H9 (cell line): ENCODE measurements at regions not wholly inside any gene's neighbourhood (a gene's known extent, or its start where the extent isn't known, plus 50 kb on each side); places are given as distances from the start of the nearest gene placed in this dataset.

ENCODE experiments used
- DNase-seq: peaks from one replicate; pipeline ENCODE4 v3.0.0-alpha.2; 2017
- H2AFZ ChIP-seq: one replicate; pipeline ENCODE4 v1.6.1; 2013; ENCODE audit warnings: mild to moderate bottlenecking, low read length, control low read depth, moderate library complexity
- H2AK5ac ChIP-seq: 2 replicates; pipeline ENCODE4 v1.6.1; 2013; ENCODE audit warnings: low read length, control low read depth, mixed read lengths; ENCODE audit not compliant: insufficient read length
- H2BK120ac ChIP-seq: one replicate; pipeline ENCODE4 v1.6.1; 2013; ENCODE audit warnings: low read depth, mild to moderate bottlenecking, low read length, control low read depth, inconsistent platforms; ENCODE audit not compliant: poor library complexity, severe bottlenecking
- H2BK12ac ChIP-seq: 2 replicates; pipeline ENCODE4 v1.6.1; 2013; ENCODE audit warnings: low read length, control low read depth, mixed read lengths, low read depth; ENCODE audit not compliant: insufficient read length
- H2BK15ac ChIP-seq: 2 replicates; pipeline ENCODE4 v1.6.1; 2013; ENCODE audit warnings: low read depth, low read length, control low read depth
- H2BK20ac ChIP-seq: one replicate; pipeline ENCODE4 v1.6.1; 2013; ENCODE audit warnings: low read depth, mild to moderate bottlenecking, low read length, control low read depth, inconsistent platforms; ENCODE audit not compliant: poor library complexity, severe bottlenecking
- H2BK5ac ChIP-seq: 2 replicates; pipeline ENCODE4 v1.6.1; 2013; ENCODE audit warnings: low read length, control low read depth, mixed read lengths; ENCODE audit not compliant: insufficient read length
- H3K14ac ChIP-seq: 2 replicates; pipeline ENCODE4 v1.6.1; 2013; ENCODE audit warnings: low read length, control low read depth; ENCODE audit not compliant: insufficient read depth
- H3K18ac ChIP-seq: 2 replicates; pipeline ENCODE4 v1.6.1; 2013; ENCODE audit warnings: low read depth, mild to moderate bottlenecking, mixed read lengths, low read length, control low read depth; ENCODE audit not compliant: insufficient read length
- H3K23ac ChIP-seq: 2 replicates; pipeline ENCODE4 v1.6.1; 2013; ENCODE audit warnings: low read length, control low read depth, mixed read lengths, low read depth; ENCODE audit not compliant: insufficient read length
- H3K23me2 ChIP-seq: 2 replicates; pipeline ENCODE4 v1.6.1; 2013; ENCODE audit warnings: low read depth, mild to moderate bottlenecking, mixed read lengths, low read length, control low read depth; ENCODE audit not compliant: insufficient read length, poor library complexity, severe bottlenecking
- H3K27ac ChIP-seq: 2 replicates; pipeline ENCODE4 v1.5.1; 2013; ENCODE audit warnings: low read length, control low read depth, mixed read lengths, low read depth; ENCODE audit not compliant: insufficient read length
- H3K27me3 ChIP-seq: 2 replicates; pipeline ENCODE4 v1.6.1; 2013; ENCODE audit warnings: low read length, control low read depth, inconsistent platforms; ENCODE audit not compliant: insufficient read depth
- H3K4ac ChIP-seq: 2 replicates; pipeline ENCODE4 v1.6.1; 2013; ENCODE audit warnings: low read depth, mild to moderate bottlenecking, control low read depth, inconsistent platforms, low read length, moderate library complexity
- H3K4me1 ChIP-seq: 2 replicates; pipeline ENCODE4 v1.6.1; 2013; ENCODE audit warnings: low read length, control low read depth, inconsistent platforms; ENCODE audit not compliant: insufficient read depth
- H3K4me2 ChIP-seq: 2 replicates; pipeline ENCODE4 v1.6.1; 2013; ENCODE audit warnings: low read length, control low read depth, mixed read lengths; ENCODE audit not compliant: insufficient read length, insufficient read depth
- H3K56ac ChIP-seq: 2 replicates; pipeline ENCODE4 v1.6.1; 2013; ENCODE audit warnings: low read depth, mild to moderate bottlenecking, mixed read lengths, low read length, control low read depth; ENCODE audit not compliant: insufficient read length
- H3K79me1 ChIP-seq: 2 replicates; pipeline ENCODE4 v1.6.1; 2013; ENCODE audit warnings: low read depth, mild to moderate bottlenecking, moderate library complexity, low read length, control low read depth, inconsistent platforms; ENCODE audit not compliant: insufficient read depth, poor library complexity, severe bottlenecking
- H3K79me2 ChIP-seq: 2 replicates; pipeline ENCODE4 v1.6.1; 2013; ENCODE audit warnings: low read length, control low read depth, inconsistent platforms; ENCODE audit not compliant: insufficient read depth
- H3K9ac ChIP-seq: 2 replicates; pipeline ENCODE4 v1.6.1; 2013; ENCODE audit warnings: low read length, control low read depth, mixed read lengths; ENCODE audit not compliant: insufficient read length; ENCODE audit errors: extremely low read depth
- H3K9me3 ChIP-seq: one replicate; pipeline ENCODE4 v1.6.1; 2013; ENCODE audit warnings: low read depth, low read length, inconsistent platforms; ENCODE audit not compliant: control insufficient read depth
- H3T11ph ChIP-seq: one replicate; pipeline ENCODE4 v1.6.1; 2013; ENCODE audit warnings: mild to moderate bottlenecking, low read length, control low read depth, inconsistent platforms
- H4K20me1 ChIP-seq: one replicate; pipeline ENCODE4 v1.6.1; 2013; ENCODE audit not compliant: control insufficient read depth, insufficient read length, insufficient read depth
- H4K5ac ChIP-seq: 2 replicates; pipeline ENCODE4 v1.6.1; 2013; ENCODE audit warnings: low read depth, mild to moderate bottlenecking, mixed read lengths, low read length, control low read depth; ENCODE audit not compliant: insufficient read length
- H4K8ac ChIP-seq: replicated peaks from 2 replicates; pipeline ENCODE4 v1.6.1; 2013; ENCODE audit warnings: low read length, control low read depth, mixed read lengths, low read depth; ENCODE audit not compliant: insufficient read length
- H4K91ac ChIP-seq: 2 replicates; pipeline ENCODE4 v1.6.1; 2013; ENCODE audit warnings: low read depth, mild to moderate bottlenecking, moderate library complexity, mixed read lengths, low read length, control low read depth; ENCODE audit not compliant: insufficient read length
- H3K27ac Mint-ChIP-seq, 3 experiments: 2 replicates in 2 of 3; 3 replicates in 1 of 3; pipeline ENCODE4 v1.8.0; 2020 to 2021; ENCODE audit warnings: mixed read lengths in 3 of 3, mild to moderate bottlenecking in 1 of 3, moderate library complexity in 1 of 3
- H3K27me3 Mint-ChIP-seq: 2 replicates; pipeline ENCODE4 v1.8.0; 2021; ENCODE audit warnings: low read depth, mild to moderate bottlenecking, moderate library complexity, mixed read lengths
- H3K36me3 Mint-ChIP-seq, 3 experiments: 2 replicates in 2 of 3; 3 replicates in 1 of 3; pipeline ENCODE4 v1.8.0; 2020 to 2021; ENCODE audit warnings: low read depth in 3 of 3, mixed read lengths in 3 of 3; ENCODE audit not compliant: insufficient read depth in 1 of 3
- H3K4me1 Mint-ChIP-seq, 2 experiments: 2 replicates each; pipeline ENCODE4 v1.8.0; 2020; ENCODE audit warnings: mixed read lengths in 2 of 2
- H3K4me3 Mint-ChIP-seq, 2 experiments: 2 replicates in 1 of 2; 3 replicates in 1 of 2; pipeline ENCODE4 v1.8.0; 2020 to 2021; ENCODE audit warnings: mild to moderate bottlenecking in 2 of 2, mixed read lengths in 2 of 2, moderate library complexity in 1 of 2
- H3K9me3 Mint-ChIP-seq, 2 experiments: 2 replicates in 1 of 2; 3 replicates in 1 of 2; pipeline ENCODE4 v1.8.0; 2020; ENCODE audit warnings: mild to moderate bottlenecking in 2 of 2, mixed read lengths in 2 of 2, moderate library complexity in 1 of 2
- CTCF ChIP-seq: fragments of 200-600 bp; sonication (generic); conservative IDR thresholded peaks from 3 replicates; pipeline ENCODE4 v1.8.0; 2021; ENCODE audit warnings: antibody characterized with exemption, mild to moderate bottlenecking
- WGBS: extraction: QIAGEN DNeasy Blood & Tissue Kit; methylation state at CpG from one replicate; pipeline ENCODE4 v1.1.7; 2013; ENCODE audit warnings: missing lambda C conversion rate, low lambda C conversion rate, mixed read lengths; ENCODE audit not compliant: insufficient read length; ENCODE audit errors: extremely low coverage; 5-methylcytosine and 5-hydroxymethylcytosine counted together

DNA sequence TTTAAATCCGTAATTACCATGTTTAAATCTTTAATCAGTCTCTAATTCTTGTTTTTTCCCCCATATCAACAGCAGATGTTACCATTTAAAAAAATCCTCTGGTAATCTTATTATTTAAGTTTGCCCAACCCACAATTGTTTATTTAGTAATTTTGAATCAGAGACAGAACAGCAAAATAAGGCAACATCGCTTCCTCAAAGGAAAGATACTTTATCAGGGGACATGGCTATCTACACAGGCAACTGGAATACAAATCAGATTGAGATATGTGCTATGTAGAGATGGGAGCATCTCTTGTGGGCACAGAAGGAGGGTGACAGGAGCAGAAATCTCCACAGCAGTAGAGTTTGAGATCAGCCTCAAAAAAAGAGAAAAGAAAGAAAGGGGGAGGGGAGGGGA is 674.4 kb downstream of the SEMA5A start:
- H3K4ac ChIP-seq = no peak overlapping the region
- H3T11ph ChIP-seq = no peak overlapping the region
- H3K9me3 ChIP-seq = no peaks in the 10 kb centered on the region
- no peak overlapping the region for H2BK120ac ChIP-seq
- H3K79me2 ChIP-seq = no peaks in the 10 kb centered on the region
- no peaks in the 10 kb centered on the region; the same call in 1 of the 2 replicates for H3K4me1 ChIP-seq
- H4K91ac ChIP-seq = no peak overlapping the region
- no peaks in the 10 kb centered on the region; a peak in 1 of 7 replicates for H3K36me3 Mint-ChIP-seq
- WGBS = 100% methylated on average over 1 of the region's 2 CpGs
- H3K23ac ChIP-seq = no peak overlapping the region
- H2AK5ac ChIP-seq = no peak overlapping the region
- TF ChIP-seq CTCF = no peak
- no peak overlapping the region for H3K27ac Mint-ChIP-seq
- H3K9ac ChIP-seq = no peak overlapping the region
- H2BK20ac ChIP-seq = no peak overlapping the region
- H3K4me3 Mint-ChIP-seq = no peak overlapping the region
- H2BK5ac ChIP-seq = no peak overlapping the region
- no peak overlapping the region for H2BK12ac ChIP-seq
- H3K27me3 ChIP-seq = no peaks in the 10 kb centered on the region
- H4K8ac ChIP-seq = no peak overlapping the region
- no peak overlapping the region for H2AFZ ChIP-seq
- no peaks in the 10 kb centered on the region for H3K79me1 ChIP-seq
- no peak for DNase-seq
- H3K27ac ChIP-seq = no peak overlapping the region
- no peak overlapping the region for H3K56ac ChIP-seq
- no peak overlapping the region for H3K18ac ChIP-seq
- H3K27me3 Mint-ChIP-seq = peaks cover 3% of the 10 kb centered on the region; the same call in 1 of the 2 replicates
- no peaks in the 10 kb centered on the region; a peak in 1 of 5 replicates for H3K9me3 Mint-ChIP-seq
- H4K20me1 ChIP-seq = no peaks in the 10 kb centered on the region
- H3K14ac ChIP-seq = no peak overlapping the region
- peaks cover 26 to 29% of the 10 kb centered on the region in 2 experiments for H3K4me1 Mint-ChIP-seq
- H4K5ac ChIP-seq = no peak overlapping the region
- no peak overlapping the region for H2BK15ac ChIP-seq
- H3K4me2 ChIP-seq = no peak overlapping the region
- H3K23me2 ChIP-seq = no peaks in the 10 kb centered on the region
